GM12873 (cell line): ENCODE measurements at regions not wholly inside any gene's neighbourhood (a gene's known extent, or its start where the extent isn't known, plus 50 kb on each side); places are given as distances from the start of the nearest gene placed in this dataset.

ENCODE experiments used
- TF ChIP-seq, protein P1 (sequence below): IDR thresholded peaks from 2 replicates; pipeline ENCODE4 v1.5.1; 2012; ENCODE audit warnings: low read depth, mild to moderate bottlenecking, moderate library complexity, low read length, control low read depth; ENCODE audit not compliant: insufficient read depth; ENCODE audit errors: missing control alignments

GRCh38 chr7:109282726-109283125 lies 713.1 kb downstream of the DNAJB9 start:
- TF ChIP-seq, protein P1, sequence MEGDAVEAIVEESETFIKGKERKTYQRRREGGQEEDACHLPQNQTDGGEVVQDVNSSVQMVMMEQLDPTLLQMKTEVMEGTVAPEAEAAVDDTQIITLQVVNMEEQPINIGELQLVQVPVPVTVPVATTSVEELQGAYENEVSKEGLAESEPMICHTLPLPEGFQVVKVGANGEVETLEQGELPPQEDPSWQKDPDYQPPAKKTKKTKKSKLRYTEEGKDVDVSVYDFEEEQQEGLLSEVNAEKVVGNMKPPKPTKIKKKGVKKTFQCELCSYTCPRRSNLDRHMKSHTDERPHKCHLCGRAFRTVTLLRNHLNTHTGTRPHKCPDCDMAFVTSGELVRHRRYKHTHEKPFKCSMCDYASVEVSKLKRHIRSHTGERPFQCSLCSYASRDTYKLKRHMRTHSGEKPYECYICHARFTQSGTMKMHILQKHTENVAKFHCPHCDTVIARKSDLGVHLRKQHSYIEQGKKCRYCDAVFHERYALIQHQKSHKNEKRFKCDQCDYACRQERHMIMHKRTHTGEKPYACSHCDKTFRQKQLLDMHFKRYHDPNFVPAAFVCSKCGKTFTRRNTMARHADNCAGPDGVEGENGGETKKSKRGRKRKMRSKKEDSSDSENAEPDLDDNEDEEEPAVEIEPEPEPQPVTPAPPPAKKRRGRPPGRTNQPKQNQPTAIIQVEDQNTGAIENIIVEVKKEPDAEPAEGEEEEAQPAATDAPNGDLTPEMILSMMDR: no peak

GRCh38 chr7:109284943-109285342 lies 715.3 kb downstream of the DNAJB9 start:
- TF ChIP-seq, protein P1: no peak

GRCh38 chr7:109295158-109295557 lies 725.5 kb downstream of the DNAJB9 start:
- TF ChIP-seq, protein P1: no peak

DNA sequence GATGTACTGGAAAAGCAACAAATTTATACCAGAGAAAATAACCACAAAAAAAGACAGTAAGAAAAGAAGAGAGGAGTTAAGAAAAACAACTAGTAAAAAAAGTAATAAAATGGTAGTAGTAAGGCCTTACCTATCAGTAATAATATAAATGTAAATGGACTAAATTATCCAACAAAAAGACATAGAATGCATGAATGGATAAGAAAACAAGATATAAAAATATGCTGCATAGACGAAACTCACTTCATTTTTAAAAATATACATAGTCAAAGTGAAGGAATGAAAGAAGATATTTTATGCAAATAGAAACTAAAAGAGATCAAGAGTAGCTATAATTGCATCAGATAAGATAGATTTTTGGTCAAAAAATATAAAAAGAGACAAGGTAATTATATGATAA lies 739.1 kb downstream of the DNAJB9 start:
- TF ChIP-seq, protein P1: no peak

DNA sequence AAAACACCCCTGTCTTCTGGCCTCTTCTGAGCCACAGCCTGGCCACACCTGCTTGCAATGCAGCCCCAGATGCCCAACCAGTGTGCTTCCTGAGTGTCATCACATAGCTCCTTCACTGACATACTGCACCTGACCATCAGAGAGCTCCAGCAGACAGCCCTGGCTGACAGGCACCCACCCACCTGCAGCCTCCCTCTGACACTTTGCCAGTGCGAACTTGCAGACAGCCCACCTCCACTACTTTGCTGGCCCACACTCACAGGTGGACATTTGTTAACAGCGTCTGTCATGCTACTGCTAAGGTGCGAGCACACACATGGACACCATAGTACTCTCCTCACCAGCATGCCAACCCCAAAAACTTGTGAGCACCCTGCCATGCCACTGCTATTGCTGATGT lies 740.1 kb downstream of the DNAJB9 start:
- TF ChIP-seq, protein P1: no peak

DNA sequence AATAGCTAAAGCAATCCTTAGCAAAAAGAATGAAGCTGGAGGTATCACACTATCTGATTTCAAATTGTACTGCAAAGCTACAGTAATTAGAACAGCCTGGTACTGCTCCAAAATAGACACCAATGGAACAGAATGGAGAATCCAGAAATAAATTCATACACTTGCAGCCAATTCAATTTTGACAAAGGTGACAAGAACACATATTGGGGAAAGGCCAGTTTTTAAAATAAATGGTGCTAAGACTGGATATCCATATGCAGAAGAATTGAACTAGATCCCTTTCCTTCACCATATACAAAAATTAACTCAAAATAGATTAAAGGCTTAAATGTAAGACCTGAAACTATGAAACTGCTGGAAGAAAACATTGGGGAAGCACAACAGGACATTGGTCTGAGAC lies 748.5 kb downstream of the DNAJB9 start:
- TF ChIP-seq, protein P1: no peak

- TF ChIP-seq, protein P1: no peak
Measured at GRCh38 chr7:109322833-109323232, 753.2 kb downstream of the DNAJB9 start.

DNA sequence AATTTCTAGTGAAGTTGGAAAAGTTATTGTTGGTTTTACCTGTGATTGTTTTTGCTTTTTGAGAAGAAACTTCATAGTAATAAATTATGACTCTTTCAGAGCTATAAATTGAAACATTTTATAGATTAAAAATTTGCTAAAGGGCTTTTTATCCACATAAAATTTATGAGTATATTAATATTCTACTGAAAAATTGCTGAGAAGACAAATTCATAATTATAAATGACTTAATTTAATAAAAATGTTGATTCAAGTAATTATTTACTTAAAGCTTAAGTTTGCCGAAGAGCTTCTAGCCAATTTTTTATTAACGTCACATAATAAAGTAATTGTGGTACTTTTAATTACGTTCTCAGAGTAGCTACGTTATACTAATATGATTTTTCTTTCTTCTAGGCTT lies 761.7 kb downstream of the DNAJB9 start:
- TF ChIP-seq, protein P1: no peak
